ENCODE measurements at regions not wholly inside any gene's neighbourhood (a gene's known extent, or its start where the extent isn't known, plus 50 kb on each side); places are given as distances from the start of the nearest gene placed in this dataset.

DNA sequence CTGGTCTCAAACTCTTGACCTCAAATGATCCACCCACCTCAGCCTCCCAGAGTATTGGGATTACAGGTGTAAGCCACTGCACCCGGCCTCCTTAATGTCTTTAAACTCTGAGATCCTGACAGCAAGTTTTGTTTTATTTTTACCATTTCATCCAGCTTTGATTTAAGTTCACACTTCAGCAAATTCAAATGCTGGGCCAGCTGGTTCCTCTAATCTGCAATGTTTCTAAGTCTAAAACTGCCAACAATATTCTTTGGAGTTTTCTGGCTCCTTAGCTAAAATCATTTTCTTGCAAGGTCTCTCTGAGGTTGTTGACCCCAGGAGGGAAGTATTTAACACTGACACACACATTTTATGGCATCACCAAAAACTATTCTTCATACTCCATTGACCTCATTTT is 72.0 kb upstream of the COL24A1 start:
- no peak for DNase-seq

DNA sequence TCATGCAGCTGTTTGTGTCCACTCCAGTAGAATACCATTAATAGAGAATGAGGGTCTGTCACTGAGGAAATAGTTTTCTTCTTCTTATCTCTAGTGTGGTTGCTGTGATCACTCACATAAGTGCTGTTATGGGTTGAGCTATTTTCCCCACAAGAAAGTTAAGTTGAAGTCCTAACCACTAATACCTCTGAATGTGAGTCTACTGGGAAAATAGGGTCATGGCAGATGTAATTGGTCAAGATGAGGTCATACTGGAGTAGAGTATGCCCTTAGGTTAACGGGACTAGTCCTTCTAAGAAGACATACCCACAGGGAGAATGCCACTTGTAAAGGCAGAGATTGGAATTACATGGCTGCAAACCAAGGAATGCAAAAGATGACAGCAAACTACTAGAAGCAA is 70.5 kb upstream of the COL24A1 start:
- peak; percentile 19 for DNase-seq

DNA sequence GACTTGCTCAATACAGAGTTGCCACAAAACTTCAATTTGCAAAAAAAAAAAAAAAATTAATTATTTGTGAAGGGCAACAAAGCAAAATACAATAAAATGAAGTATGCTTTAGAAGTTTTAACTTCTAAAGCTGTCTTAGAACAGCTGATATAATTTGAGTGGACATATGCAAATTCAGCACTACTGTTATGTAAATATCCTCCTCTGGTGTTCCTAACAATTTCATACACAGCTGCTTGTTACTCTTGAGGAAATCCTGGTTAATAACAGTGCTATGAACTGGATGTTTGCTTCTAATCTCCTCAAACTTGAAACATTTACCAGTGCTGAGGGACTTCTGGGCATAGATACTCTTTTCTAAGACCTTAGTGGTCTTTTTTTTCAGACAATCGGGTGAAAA is 69.6 kb upstream of the COL24A1 start:
- DNase-seq = peak; percentile 9

DNA sequence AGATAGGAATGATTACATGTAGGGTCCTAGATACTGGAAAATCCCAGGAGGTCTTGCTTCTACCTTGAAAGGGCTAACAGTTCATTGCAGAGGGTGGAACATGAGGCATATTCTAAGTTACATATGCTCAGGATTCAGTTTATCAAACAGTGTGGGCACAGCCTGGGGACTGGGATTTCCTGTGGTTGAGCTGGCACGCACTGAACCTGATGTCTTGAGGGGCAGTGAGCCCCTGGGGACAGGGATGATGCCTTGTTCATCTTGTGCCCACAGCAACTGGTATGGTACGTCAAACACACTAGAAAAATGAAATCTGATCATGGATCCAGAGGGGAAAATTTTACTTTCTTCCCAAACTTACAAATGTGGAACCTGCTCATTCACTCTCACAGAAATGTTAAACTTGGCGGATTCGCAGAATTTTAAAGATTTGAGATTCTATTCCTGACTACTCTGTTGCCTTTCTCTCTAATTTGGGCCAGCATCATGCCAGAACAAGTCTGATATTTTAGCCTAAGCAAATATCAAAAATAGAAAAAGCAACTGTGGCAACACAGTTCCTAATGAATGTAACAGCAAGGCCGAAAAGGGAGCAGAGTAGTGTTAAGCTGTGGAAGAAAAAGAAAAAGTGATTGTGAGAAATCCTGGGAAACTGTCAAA is 68.2 kb upstream of the COL24A1 start:
- no peak for DNase-seq

DNA sequence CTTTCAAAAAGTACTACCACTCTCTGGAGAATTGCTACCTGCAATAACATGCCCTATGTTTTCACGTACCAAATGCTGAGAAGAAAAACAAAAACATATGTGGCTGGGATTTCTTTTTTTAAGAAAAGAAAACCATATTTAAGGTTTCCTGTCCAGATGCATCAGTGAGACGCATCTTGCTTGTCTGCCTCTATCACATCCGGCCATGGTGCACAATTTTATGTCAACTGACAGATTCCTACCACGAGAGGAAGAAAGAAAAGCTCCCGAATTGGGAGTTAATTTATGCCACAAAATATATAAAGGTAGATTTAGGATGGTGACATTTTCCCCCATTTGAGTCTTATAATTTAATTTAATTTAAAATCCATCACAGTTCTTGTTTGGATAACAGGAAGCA is 62.3 kb upstream of the COL24A1 start:
- DNase-seq = no peak

DNA sequence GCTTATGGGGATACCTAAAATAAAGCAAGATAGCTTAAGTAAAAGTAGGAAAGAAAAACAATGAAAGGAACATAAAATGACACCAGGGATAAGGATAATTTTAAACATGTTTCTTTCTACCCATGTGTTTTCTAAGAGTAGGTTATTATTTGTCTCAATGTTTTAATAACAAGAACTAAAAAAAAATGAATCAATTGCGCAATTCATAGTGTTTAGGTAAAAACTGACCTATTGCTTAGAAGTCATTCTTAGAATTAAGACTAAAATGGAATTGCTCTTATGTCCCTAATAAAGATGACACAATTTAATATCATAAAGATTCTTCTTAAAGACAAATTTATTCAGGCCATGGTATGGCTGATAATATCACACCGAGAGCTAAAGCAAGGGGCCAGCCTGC is 58.0 kb upstream of the COL24A1 start:
- DNase-seq = no peak

DNA sequence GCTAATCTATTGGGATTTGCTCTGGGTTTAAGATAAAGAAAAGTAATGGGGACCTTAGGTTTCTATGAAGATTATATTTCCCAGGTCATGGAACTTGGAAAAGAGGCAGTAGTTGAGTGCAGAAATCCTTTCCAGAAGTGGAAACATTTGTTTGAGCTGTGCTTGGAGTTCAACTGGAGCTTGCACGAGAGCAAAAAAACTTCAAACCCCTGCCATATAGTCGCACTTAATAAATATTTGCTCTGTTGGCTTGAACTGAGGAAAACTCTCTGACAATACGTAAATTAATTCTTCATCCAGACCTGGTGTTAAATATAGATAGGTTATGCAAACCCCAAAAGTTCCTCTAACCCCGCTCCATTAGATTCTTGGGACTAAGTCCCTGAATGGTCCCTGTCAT is 52.8 kb upstream of the COL24A1 start:
- DNase-seq = no peak

DNA sequence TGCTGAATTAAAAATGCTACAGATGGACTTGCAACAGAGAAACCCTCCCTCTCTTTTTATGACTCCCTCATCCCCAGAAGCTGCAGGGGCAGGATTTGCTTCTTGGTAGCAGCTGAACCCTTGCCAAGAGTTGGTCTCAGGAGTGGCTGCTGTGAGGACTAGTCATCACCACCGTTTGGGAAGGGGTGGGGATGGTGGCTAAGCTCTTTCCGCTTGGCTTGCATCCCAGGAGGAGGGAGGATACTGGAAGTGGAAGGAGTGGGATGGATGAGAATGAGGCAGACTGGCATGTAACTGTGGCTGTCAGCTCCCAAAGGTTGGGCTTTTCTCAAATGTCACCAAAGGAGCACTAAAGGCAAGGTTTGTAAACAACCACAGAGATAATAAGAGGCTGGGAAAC is 50.8 kb upstream of the COL24A1 start:
- peak; percentile 96 for DNase-seq
